ENCODE measurements at regions not wholly inside any gene's neighbourhood (a gene's known extent, or its start where the extent isn't known, plus 50 kb on each side); places are given as distances from the start of the nearest gene placed in this dataset.

DNA sequence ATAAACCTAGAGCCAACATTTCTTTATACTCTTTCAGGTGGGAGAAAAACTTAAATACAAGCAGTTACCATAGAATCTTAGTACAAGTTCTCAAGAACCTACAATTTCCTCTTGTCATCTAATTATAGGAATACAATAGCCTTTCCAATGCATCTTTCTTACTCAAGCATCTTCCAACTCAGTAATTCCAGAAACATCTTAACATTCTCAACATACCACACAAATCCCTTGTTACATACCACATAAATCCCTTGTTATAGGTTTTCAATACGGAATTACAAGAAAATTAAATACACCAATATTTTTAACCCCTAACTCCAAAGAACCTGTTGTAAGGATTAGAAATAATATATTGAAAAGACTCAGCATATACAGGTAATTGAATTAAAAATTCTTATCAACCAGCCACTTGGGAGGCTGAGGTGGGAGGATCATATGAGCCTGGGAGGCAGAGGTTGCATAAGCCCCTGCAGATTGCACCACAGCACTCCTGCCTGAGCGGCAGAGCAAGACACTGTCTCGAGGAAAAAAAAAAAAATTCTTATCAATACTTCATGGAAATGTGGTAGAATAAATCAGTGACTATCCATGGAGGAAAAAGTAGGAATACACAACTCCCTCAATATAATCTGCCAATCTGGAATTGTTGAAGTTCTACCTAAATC is 127.5 kb upstream of the CCDC28A start:
- H3K36me3 Mint-ChIP-seq: peaks cover 4% of the 10 kb centered on the region
- no peaks in the 10 kb centered on the region for H3K27me3 Mint-ChIP-seq
- H3K4me1 Mint-ChIP-seq (ENCODE audit: unreplicated experiment): peaks cover 6% of the 10 kb centered on the region
- DNase-seq (ENCODE audit: extremely low spot score, unreplicated experiment): no peak
- no peaks in the 10 kb centered on the region for H3K9me3 Mint-ChIP-seq
- TF ChIP-seq, protein P1, sequence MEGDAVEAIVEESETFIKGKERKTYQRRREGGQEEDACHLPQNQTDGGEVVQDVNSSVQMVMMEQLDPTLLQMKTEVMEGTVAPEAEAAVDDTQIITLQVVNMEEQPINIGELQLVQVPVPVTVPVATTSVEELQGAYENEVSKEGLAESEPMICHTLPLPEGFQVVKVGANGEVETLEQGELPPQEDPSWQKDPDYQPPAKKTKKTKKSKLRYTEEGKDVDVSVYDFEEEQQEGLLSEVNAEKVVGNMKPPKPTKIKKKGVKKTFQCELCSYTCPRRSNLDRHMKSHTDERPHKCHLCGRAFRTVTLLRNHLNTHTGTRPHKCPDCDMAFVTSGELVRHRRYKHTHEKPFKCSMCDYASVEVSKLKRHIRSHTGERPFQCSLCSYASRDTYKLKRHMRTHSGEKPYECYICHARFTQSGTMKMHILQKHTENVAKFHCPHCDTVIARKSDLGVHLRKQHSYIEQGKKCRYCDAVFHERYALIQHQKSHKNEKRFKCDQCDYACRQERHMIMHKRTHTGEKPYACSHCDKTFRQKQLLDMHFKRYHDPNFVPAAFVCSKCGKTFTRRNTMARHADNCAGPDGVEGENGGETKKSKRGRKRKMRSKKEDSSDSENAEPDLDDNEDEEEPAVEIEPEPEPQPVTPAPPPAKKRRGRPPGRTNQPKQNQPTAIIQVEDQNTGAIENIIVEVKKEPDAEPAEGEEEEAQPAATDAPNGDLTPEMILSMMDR (conservative IDR thresholded peaks at IDR 0.05): no peak
- H3K27ac Mint-ChIP-seq: no peak overlapping the region
- no peak overlapping the region for H3K4me3 Mint-ChIP-seq

DNA sequence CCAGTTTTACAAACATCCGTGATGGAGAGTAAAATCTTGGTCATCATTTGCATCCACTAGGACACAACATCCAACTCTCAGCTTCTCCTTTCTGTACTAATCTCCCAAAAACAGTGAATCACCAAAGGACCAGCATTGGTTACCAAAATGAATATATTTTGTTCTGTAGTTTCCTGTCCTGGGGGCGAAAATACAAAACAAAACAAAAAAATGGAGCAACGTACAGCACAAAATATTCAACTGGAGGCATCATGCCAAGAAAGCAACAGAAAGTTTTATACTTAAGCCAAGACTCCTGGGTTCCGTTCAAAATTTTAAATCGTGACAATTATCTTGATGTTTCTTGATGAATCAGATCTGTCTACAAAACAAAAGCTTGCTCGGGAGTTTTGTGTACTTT is 126.6 kb upstream of the CCDC28A start:
- Mint-ChIP-seq H3K9me3 (no peaks in the 10 kb centered on the region), H3K36me3 (peaks cover 4% of the 10 kb centered on the region), H3K27ac (no peak overlapping the region), H3K27me3 (no peaks in the 10 kb centered on the region), H3K4me3 (no peak overlapping the region), H3K4me1 (ENCODE audit: unreplicated experiment) (peaks cover 6% of the 10 kb centered on the region)
- DNase-seq (ENCODE audit: extremely low spot score, unreplicated experiment): no peak
- TF ChIP-seq, protein P1 (conservative IDR thresholded peaks at IDR 0.05): no peak

DNA sequence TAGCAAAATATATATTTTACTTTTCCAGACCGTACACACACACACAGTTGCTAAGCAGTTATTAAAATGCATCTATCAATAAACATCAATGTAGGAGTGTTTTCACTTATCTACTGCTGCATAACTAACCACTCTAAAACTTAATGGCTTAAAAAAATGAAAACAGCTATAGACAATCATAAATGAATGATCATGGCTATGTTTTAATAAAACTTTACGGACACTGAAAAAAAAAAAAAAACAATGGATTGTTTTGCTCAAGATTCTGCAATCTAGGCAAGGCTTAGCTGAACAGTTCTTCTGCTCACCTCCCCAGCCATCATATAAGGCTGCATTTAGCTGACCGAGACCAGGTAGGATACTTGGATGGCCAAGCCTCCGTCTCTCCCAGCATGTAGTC is 125.4 kb upstream of the CCDC28A start:
- DNase-seq (ENCODE audit: extremely low spot score, unreplicated experiment): no peak
- Mint-ChIP-seq H3K36me3 (peaks cover 4% of the 10 kb centered on the region), H3K9me3 (no peaks in the 10 kb centered on the region), H3K27ac (no peak overlapping the region), H3K4me1 (ENCODE audit: unreplicated experiment) (peaks cover 6% of the 10 kb centered on the region), H3K4me3 (no peak overlapping the region), H3K27me3 (no peaks in the 10 kb centered on the region)
- TF ChIP-seq, protein P1 (conservative IDR thresholded peaks at IDR 0.05): no peak

DNA sequence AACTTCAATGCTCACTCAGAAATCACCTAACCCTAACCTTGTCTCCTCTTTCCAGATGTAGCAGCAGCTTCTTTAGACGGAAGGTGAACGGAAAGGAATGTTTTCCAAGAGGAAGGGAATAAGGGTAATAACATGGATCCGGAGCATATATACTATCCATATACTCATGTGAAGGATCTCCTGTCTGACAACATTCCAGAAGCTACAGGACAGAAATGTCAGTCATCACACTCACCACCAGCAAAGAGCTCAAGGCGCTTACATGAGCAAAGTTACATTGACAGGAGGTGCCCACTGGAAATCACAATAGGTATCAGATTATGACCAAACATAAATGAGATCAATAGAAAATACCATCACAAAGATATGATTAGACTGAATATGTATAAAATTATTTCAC is 122.1 kb upstream of the CCDC28A start:
- H3K27ac Mint-ChIP-seq: no peak overlapping the region
- no peaks in the 10 kb centered on the region for H3K4me1 Mint-ChIP-seq (ENCODE audit: unreplicated experiment)
- H3K4me3 Mint-ChIP-seq: no peak overlapping the region
- H3K36me3 Mint-ChIP-seq: peaks cover 4% of the 10 kb centered on the region
- H3K27me3 Mint-ChIP-seq: no peaks in the 10 kb centered on the region
- TF ChIP-seq, protein P1 (conservative IDR thresholded peaks at IDR 0.05): no peak
- no peak for DNase-seq (ENCODE audit: extremely low spot score, unreplicated experiment)
- H3K9me3 Mint-ChIP-seq: no peaks in the 10 kb centered on the region

DNA sequence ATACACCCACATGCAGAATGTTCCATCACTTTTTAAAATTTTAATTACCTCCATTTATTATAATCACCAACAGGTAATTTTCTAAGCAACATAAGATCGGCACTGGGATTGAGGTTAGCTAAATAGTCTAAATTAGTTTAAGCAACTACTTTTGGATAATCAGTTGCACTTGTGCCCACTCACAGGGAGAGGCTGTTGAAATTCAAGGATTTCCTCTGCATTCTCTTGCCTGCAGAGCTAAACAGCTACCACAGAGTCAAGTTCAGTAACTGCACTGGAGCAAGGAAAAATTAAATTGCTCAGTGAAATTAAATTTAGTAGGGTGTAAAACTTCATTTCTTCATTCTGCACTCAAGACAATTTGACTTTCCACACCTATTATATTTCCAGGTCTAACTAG is 120.7 kb upstream of the CCDC28A start:
- DNase-seq (ENCODE audit: extremely low spot score, unreplicated experiment): no peak
- peaks cover 4% of the 10 kb centered on the region for H3K36me3 Mint-ChIP-seq
- no peak overlapping the region for H3K27ac Mint-ChIP-seq
- H3K4me3 Mint-ChIP-seq: no peak overlapping the region
- no peaks in the 10 kb centered on the region for H3K4me1 Mint-ChIP-seq (ENCODE audit: unreplicated experiment)
- no peaks in the 10 kb centered on the region for H3K27me3 Mint-ChIP-seq
- TF ChIP-seq, protein P1 (conservative IDR thresholded peaks at IDR 0.05): no peak
- H3K9me3 Mint-ChIP-seq: no peaks in the 10 kb centered on the region

DNA sequence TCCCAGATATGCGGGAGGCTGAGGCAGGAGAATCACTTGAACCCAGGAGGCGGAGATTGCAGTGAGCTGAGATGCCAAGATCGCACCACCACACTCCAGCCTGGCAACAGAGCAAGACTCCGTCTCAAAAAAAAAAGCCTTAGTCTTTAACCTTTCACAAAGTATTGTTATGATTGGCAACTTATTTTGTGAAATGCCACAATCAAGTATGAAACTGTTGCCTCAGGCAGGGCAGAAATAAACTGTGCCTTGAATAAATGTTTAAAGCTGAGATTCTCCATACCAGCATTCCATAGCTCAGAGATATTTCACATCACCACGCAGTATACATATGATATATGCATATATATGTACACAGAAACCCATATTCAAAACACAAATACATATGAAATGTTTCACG is 120.1 kb upstream of the CCDC28A start:
- Mint-ChIP-seq H3K36me3 (peaks cover 3% of the 10 kb centered on the region), H3K9me3 (no peaks in the 10 kb centered on the region), H3K4me1 (ENCODE audit: unreplicated experiment) (no peaks in the 10 kb centered on the region), H3K4me3 (no peak overlapping the region), H3K27ac (no peak overlapping the region), H3K27me3 (no peaks in the 10 kb centered on the region)
- no peak for DNase-seq (ENCODE audit: extremely low spot score, unreplicated experiment)
- TF ChIP-seq, protein P1 (conservative IDR thresholded peaks at IDR 0.05): no peak

Data from type B pancreatic cell (in vitro differentiated cells).